ENCODE measurements at regions not wholly inside any gene's neighbourhood (a gene's known extent, or its start where the extent isn't known, plus 50 kb on each side); places are given as distances from the start of the nearest gene placed in this dataset.

DNA sequence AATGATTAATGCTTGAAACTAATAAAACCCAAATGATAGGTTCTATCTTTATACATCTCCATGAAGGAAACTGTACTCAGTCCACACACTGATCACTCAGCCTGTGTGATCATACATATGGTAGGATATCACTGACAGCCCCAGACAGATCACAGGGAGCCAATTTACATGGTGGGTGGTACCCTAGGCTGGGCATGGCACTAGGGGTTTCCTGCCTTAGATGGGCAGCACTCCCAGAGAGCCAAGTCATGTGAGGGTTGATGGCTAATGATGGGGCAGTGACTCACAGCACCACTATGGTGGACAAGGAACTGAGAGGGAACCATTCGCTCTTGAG lies 89.6 kb upstream of the PTPRR start:
- DNase-seq (ENCODE audit: low spot score) = no peak

DNA sequence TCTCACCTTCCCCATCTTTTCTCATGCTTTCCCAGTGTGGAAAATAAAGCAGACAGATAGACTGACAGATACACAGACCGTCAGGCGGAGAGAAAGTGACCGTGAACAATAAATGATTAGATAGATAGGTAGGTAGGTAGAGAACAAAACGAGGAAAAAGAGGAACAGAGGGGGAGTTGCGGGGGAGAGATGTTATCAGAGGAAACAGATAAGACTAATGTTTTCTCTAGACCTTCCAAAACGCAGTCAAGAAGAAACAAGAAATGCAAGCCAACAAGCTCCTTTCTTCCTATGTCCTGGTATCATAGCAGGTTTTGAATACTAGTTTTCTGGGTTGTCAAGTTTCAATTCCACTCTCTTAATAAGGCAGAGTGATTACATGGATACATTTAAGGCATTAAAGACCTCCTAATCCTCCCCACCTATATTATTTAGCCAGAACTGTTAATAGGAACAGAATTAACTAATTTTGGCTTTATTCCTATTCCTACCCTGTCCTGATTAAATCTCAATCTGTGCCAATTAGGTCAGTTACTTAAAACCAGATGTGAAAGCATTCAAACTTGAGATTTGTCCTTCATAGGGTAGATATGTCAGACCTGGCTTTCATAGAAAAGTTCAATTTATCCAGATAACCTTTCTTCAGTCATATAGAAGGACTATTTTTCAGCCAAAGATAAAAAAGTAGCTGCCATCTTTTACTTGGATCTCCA lies 89.0 kb upstream of the PTPRR start:
- no peak for DNase-seq (ENCODE audit: low spot score)

DNA sequence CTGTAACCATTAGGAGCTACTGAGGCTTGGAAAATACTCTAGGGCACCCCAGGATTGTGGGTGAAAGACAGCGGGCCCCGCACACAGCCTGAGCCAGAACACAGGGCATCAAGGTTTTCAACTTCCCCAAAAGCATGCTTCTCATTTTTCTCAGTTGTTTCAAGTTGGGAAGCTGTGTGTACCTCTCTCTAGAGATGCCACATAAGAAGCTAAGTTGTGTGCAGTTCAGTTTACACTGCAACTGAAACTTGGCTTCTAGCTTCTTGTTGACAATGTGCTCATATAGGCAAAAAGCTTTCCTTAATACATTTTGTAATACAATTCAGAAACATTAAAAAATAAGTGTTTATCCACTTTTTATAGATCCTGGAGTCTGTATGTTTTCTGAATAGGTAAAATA lies 88.1 kb upstream of the PTPRR start:
- no peak for DNase-seq (ENCODE audit: low spot score)

DNA sequence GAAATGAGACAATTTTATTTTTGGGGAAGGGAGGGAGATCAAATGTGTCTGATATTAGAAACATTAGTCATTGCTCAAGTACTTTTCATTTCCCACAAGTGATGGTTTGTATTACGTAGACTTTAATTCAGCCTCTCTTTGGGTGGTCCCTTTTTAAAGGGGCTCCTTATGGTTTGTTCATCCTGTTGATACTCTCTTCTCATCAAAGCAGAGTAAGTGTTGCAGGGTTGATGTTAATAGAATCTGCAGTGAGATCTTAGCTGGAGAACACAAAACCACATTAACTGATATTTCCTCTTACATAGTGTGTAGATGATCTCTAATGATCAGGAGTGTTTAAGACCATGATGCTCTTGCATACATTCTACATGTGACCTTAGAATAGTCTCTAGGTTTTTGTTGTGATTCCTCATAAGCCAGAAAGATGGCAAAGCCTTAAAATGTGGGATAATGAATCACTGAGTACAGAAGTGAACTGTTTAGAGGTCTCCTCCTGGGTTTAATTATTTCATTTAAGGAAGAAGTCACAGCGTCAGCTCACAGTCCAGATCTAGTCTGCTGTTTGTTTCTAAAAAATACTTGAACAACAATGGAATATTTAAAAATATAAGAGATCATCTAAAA lies 87.4 kb upstream of the PTPRR start:
- no peak for DNase-seq (ENCODE audit: low spot score)

DNA sequence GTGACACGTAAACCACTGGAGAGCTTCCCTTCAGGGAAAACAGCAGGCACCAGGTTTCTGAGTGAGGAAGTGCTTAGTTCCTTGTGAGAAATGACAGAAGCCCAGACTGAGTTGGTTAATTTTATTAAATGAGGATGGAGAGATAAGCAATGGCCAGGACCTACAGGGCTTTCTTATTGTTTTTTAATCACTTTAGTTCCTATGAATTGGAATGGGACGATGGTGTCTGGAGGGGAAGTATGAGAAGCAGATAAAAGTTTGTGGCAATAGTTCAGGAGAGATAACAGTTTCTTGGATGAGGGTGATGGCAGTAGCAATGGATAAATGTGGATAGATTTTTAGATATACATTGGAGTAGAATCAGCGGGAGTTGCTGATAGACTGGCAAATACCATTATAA lies 86.5 kb upstream of the PTPRR start:
- no peak for DNase-seq (ENCODE audit: low spot score)

DNA sequence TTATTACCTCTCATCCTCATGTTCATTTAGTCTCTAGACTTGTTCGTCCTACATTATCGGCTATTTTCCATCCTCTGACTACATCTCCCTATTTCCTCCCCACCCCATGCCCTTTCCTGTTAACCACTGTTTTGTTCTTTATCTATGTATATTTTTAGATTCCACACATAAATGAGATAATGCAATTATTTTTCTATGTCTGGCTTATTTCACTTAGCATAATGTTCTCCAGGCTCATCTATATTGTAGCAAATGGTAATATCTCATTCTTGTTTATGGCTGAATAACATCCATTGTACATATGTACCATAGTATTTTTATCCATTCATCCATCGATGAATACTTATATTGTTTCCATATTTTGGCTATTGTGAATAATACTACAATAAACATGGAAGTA lies 84.6 kb upstream of the PTPRR start:
- DNase-seq (ENCODE audit: low spot score) = no peak

DNA sequence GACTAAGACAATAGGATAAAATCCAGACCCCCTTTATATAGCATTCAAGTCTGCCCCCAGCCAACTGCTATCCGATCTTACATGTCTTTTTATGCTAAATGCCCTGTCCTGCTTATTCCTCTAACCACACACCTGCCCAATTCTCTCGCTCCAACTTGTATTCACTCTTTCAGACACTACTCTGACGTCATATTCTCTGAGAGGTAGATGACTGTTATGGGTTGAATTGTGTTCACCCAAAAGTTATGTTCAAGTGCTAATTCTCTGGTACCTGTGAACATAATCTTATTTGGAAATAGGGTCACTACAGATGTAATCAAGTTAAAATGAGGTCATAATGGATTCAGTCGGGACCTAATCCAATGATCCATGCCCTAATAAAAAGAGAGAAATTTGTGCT lies 84.0 kb upstream of the PTPRR start:
- no peak for DNase-seq (ENCODE audit: low spot score)

DNA sequence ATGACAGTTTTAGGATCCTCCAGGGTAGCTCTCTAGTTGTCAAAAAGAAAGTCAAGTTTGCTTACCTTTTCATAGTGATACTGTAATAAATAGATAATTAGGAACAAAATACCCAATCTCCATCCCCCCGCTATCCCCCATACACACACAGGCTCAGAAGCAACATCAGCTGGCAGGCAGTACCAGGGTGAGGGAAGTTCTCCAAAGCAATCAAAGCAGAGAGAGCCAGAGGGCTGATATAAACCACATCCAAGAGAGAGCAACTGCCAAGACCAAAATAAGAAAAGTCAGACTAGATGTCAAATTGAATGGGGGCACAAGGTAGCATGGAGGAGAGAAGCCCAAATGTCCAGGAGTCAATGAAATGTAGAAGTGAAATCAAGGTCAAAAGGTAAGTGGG lies 80.2 kb upstream of the PTPRR start:
- no peak for DNase-seq (ENCODE audit: low spot score)

DNA sequence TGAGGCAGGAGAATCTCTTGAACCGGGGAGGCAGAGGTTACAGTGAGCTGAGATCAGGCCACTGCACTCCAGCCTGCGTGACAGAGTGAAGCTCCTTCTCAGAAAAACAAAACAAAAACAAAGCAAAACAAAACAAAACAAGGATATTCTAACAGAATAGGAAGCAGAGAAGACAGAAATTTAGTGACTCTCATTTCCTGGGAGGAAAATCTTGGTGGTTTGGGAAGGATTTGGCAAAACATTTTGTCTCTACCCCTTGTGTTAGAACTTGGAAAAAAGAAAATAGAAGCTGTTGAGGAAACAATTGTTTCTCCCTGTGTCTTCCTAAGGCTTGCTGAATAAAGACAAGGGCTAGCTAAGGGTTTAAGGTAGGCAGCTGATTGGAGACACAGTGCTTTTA lies 79.7 kb upstream of the PTPRR start:
- no peak for DNase-seq (ENCODE audit: low spot score)

DNA sequence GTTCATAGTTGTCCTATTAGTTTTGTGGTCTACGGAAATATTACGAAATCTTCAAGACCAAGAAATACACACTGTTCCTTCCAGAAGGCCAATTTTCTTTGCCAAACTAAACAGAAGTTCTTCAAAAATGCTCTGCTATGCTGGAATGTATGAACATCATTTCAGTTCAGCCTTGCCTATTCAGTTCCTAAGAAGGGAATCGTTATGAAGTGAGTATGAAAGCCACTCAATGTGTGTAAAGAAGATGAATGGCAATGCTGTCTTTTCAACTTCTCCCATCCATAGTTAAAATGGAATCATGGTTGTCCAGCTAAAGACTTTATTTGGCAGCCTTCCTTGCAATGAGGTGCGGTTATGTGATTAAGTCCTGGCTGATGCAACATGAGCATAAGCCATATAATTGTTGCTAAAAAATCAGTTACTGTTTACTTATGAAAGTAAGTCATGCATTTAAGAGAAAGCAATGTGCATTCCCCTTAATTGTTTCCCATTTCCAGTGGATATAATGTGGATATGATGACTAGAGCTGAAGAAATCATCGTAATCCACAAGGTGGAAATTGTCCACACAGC lies 73.8 kb upstream of the PTPRR start:
- DNase-seq (ENCODE audit: low spot score) = no peak

DNA sequence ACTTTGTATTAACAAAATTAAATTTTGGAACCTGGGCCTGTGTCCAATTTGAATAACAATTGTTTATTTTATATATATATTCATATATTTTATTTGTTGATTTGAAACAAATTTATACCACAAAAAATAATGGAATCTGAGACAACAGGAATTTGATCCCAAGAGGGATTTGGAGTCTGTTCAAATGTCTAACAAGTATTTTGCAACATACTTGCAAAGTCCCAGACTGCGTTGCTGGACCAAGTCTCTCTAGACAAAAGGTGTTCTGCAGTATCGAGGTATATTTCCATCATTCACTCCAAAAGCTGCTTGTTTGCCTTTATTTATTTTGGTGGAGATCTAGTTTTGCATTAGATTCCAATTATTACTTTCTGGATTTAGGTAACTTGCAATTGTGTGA lies 68.7 kb upstream of the PTPRR start:
- DNase-seq (ENCODE audit: low spot score) = no peak

DNA sequence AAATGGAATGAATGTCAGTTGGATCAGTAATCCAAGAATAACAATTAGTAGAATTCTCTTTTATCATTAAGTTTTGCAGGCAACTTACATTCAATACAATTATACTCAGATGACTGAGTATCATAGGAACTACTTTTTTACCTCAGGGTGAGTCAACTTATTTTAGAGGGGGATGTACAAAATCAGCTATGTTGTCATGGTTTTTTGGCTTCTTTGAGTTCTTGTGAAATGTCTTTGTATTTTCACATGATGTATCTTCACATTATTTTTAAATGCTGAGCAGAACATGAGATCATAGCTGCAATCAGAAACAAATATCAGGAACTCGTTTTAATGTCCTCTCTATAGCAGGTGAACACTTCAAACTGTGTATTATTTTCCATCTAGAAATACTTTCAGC lies 65.3 kb upstream of the PTPRR start:
- DNase-seq (ENCODE audit: low spot score) = no peak

DNA sequence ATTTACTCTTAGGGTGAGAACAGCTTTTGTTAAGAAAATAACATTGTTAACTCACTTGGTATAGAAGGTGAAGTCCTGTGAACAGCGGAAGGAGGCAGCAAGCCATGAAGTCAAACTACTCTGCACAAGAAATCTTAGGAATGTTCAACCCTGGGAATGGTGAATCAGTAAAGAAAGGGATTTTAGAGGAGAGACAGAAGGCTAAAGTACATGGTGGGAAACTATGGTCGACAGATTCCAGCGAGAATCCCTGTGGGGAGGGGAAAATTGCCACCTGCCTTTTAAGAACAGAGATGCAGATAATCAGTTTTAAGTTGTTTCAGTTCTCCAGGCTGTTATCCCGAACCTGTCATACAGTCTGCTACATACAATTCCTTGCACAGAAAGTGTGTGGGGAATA lies 63.2 kb upstream of the PTPRR start:
- DNase-seq (ENCODE audit: low spot score) = no peak

DNA sequence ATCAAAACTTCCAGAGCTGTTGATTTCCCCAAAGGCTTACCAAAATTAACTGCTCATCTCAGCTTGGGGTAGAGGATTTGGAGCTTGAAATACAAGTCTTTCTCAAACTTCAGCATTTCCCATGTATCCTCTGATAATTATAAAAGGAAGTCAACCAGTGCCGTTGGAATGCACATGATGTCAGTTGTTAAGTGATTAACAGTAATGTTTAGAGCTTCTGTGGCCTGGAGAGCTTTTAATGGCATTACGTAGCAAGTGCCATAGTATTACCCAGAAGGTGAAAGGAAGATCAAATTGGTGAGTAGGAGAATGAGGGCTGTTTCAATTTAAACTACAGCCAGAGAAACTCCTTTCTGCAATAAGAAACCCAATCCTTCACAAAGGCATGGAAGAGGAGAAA lies 62.5 kb upstream of the PTPRR start:
- DNase-seq (ENCODE audit: low spot score) = no peak

DNA sequence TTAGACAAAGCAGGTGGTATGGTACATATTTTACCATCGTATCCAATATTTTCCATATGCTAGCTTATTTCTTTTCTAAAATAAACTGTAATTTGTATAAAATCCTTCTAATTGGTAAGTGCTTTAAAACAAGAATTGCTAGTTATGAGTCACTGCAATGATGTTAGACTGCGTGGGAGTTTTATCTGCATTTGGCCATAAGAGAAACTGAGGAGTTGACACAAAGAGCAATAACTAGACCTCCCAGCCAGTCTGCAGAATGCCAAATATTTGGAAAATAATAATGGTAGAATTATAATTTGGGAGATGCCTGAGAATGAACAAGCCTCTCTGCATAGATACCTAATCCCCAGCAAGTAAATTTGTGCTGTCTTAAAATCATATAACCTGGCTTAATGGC lies 61.7 kb upstream of the PTPRR start:
- no peak for DNase-seq (ENCODE audit: low spot score)

DNA sequence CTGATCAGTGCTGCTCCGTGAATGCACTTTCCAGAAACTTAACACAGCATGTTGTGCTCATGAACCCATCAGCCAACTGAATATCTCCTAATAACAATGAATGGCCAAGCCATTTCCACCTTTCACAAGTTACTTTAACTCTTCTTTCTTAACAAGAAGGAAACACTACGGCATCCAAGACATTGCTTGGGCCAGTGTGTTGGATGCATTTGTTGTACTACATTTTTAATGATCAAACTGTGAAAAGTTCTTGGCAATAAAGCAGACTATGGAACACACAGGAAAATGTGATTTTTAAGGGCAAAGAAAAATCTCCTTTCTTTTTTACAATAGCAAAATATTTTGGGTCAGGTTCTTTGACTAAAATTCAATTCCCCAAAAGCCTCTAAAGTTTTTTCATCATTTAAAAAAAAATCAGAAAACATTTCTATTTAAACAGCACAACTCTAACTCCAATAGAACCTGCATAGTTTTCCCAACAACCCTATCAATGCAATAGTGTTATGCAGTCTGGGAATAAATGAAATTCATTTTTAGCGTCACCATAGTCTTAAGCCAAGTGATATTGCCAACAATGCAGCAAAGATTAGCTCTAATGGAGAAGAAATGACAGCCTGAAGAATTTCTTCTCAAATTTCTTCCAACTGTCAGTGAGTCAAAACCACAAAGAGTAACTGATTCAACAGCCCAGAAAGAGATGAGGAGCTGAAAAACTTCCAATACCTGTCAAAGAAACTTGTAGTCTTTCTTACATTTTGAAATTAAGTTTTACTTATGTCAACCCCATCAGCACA lies 50.7 kb upstream of the PTPRR start:
- DNase-seq (ENCODE audit: low spot score) = no peak
